Umbilical cord (tissue), 1 donor: ENCODE measurements at regions not wholly inside any gene's neighbourhood (a gene's known extent, or its start where the extent isn't known, plus 50 kb on each side); places are given as distances from the start of the nearest gene placed in this dataset.
"Not testable (repeated sequence)": the region's sequence is repeated elsewhere in the genome, so short reads cannot be mapped to it uniquely, and the experiment has no call there.

Experiments
- DNase-seq: peaks from one replicate; pipeline ENCODE4 v3.0.0-alpha.2; 2015; ENCODE audit warnings: low spot score

DNA sequence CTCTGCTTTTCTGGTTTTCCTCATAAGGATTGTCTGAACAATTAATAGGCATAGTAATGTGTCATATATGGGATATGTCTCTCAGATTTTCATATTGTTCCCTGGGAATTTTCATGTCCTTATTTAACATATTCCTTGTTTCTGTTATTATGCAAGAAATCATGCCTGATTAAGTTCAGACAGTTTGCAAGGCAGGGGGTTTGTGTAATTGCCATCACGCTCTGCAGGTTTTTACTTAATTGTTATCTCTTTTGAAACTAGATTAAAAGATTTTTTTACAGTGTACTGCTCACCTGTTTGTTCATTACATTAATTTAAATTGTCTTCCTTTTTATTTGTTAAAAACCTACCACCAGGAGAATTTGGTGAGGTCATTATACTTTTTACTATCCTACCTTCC, 1253.2 kb upstream of the PRR20A start:
- DNase-seq, result no peak

- peak; percentile 0 for DNase-seq
Observed at GRCh38 chr13:55893540-55893939, 1247.2 kb upstream of the PRR20A start.

GRCh38 chr13:55937180-55937579, 1203.5 kb upstream of the PRR20A start:
- no peak for DNase-seq

GRCh38 chr13:55948175-55948574, 1192.5 kb upstream of the PRR20A start:
- DNase-seq, result no peak

- no peak for DNase-seq
Observed at GRCh38 chr13:55963934-55964333, 1176.8 kb upstream of the PRR20A start.

GRCh38 chr13:55967055-55967454, 1173.7 kb upstream of the PRR20A start:
- DNase-seq, result no peak

GRCh38 chr13:55977436-55977835, 1163.3 kb upstream of the PRR20A start:
- no peak for DNase-seq

DNA sequence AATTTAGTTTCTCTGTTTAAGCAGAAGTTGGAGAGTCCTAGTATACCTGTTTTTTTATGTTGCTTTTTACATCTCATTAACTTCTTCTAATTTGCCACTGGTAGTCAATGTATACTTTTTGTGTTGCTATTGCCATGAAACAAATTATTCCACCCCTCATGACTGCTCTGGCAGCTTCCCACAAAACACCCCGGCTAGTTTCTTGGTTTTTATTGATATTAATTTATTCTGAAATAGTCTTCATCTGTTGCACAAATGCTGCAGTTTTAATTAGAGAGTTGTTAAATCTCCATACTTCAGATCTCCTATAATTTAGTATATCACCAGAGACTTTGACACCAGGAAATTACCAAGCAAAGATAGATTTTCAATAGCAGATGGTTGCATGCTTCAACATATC, 1159.3 kb upstream of the PRR20A start:
- no peak for DNase-seq

- DNase-seq, result not testable (repeated sequence)
Observed at GRCh38 chr13:55984026-55984425, 1156.7 kb upstream of the PRR20A start.

- DNase-seq, result no peak
Observed at GRCh38 chr13:55990631-55991030, 1150.1 kb upstream of the PRR20A start.

DNA sequence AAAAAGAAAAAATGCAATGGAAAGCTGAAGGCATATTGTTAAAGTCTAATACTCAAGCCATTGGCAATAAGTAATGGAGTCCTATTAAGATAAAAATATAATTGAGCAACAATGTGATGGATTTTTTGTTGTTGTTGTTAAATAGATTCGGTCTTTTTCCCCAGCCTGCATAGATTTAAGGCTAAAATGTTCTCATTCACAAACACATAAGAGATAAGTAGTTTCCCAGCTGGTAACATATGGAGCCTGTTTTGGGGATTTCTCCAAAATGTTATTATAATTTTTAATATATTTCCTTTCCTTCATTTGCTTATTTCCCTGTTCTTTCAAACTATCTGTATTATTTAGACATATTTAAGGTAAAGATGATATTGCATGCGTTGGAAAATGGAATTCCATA, 1149.1 kb upstream of the PRR20A start:
- no peak for DNase-seq

DNA sequence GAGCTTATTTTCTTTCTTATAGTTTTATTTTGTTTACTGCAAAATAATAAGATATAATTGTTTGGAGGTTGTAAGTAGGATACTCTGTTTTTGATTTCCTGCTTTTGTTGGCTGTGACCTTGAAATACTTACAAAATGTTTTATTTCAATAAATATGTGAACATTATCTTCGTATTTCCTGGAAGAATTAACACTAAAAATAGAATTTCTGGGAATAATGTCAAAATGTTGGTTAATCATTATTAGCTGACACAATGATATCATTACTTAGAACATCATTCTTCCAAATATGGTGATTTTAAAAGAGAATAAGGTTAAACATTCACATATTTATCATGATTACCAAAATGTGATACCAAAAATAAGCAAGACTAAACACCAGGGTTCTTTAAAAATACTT, 1148.6 kb upstream of the PRR20A start:
- DNase-seq, result no peak

GRCh38 chr13:55999709-56000108, 1141.0 kb upstream of the PRR20A start:
- DNase-seq, result no peak

GRCh38 chr13:56009418-56009817, 1131.3 kb upstream of the PRR20A start:
- DNase-seq, result no peak

DNA sequence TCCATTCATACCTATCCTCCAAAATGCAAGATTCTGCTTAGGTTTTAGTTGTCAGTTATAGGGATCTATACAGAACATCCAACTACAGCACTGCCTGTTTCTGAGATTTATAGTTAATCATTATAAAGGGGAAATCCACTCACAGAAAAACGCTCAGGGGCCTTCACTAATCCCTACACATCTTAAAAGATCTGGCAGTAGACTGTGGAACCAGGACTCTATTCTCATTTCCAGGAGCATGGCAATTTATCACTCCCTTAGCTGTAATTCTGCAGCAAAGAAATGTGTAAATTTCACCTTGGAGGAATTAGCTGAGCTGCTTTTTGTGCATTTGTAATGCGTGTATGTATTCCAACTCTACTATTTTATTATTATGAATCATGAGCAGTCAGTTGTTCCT, 1128.1 kb upstream of the PRR20A start:
- DNase-seq, result no peak

GRCh38 chr13:56015919-56016318, 1124.8 kb upstream of the PRR20A start:
- DNase-seq, result no peak

GRCh38 chr13:56019606-56020005, 1121.1 kb upstream of the PRR20A start:
- DNase-seq, result no peak

GRCh38 chr13:56020425-56020824, 1120.3 kb upstream of the PRR20A start:
- DNase-seq, result no peak

- no peak for DNase-seq
Observed at GRCh38 chr13:56039992-56040391, 1100.7 kb upstream of the PRR20A start.

DNA sequence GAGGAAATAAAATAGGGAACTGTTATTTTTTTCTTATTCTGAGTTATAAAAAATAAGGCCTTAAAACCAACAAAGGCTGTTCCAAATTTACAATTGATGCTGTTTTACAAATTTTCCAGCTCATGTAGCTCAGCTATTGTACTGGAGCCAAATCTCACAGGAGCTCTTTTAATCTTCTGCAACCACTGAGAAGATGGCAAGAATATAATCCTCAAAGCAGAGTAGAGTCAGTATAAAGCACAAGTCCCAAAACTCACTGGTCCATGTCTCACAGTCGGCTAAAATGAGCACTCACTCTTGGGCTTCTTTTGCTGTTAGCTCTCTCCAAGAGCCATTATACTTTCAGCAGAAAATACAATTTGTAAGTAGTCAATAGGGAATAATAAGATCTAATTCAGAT, 1074.4 kb upstream of the PRR20A start:
- DNase-seq, result no peak

DNA sequence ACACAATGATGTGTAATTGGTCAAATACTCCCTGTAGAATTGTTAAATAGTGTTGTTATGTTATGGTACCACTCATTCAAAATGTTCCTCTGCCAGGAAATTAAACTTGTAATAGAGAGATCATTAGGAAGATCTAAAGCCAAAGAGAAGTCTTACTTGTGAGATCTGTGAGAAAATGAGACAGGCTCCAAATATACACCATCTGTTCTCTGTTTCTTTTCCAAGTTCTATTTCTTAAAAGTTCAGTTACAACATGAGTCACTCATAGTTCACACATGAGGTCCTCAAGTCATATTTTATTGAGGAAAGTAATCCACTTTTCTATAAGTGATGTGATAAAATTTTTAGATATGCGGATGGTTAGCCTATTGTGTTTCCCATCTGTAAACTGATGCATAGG, 1038.1 kb upstream of the PRR20A start:
- DNase-seq, result peak; percentile 13

DNA sequence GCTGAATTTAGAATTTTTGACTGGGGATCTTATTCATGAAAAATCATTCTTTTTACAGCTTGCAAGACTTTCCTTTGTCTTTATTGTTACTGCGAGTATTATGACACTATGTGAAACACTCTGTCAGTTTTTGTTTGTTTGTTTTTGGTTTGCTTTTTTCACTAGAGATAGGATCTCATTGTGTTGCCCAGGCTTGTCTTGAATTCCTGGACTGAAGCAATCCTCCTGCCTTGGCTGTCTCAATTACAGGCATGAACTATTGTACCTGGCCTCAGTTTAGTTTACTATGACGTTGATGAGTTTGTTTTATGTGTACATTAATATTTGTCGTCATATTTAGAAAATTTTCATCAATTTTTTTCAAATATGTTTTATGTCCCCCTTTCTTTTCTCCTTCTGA, 1030.0 kb upstream of the PRR20A start:
- no peak for DNase-seq

DNA sequence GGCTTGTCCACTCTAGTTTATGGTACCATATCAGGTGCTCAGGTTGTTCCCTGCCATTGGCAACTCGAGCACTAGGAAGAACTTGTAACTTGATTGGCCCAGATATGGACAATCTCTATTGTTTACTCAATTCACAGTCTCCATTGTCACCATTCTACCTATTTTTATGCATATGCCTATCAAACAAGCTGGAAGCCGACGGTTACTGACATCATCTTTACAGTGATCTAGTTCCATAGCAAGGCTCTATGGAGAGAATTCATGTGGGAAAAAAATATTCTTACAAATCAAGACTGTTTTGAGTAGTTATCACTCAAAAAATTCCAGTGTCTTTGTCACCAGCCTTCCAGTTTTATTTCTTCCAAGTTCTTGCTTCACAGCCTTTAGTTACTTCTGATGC, 1006.2 kb upstream of the PRR20A start:
- DNase-seq, result no peak

DNA sequence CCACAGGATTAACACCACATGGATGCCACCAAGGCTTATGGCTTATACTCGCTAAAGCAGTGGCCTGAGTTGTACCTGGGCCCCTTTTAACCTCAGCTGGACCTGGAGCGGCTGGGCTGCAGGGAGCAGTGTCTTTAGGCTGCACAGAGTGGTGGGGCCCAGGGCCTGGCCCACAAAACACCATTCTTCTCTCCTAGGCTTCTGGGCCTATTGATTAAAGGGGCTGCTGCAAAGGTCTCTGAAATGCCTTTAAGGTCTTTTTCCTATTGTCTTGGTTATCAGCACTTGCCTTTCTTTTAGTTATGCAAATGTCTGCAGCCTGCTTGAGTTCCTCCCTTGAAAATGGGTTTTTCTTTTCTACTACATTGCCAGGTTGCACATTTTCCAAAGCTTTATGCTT, 973.9 kb upstream of the PRR20A start:
- no peak for DNase-seq

GRCh38 chr13:56168581-56168980, 972.1 kb upstream of the PRR20A start:
- DNase-seq, result no peak
